ENCODE measurements at regions not wholly inside any gene's neighbourhood (a gene's known extent, or its start where the extent isn't known, plus 50 kb on each side); places are given as distances from the start of the nearest gene placed in this dataset.

DNA sequence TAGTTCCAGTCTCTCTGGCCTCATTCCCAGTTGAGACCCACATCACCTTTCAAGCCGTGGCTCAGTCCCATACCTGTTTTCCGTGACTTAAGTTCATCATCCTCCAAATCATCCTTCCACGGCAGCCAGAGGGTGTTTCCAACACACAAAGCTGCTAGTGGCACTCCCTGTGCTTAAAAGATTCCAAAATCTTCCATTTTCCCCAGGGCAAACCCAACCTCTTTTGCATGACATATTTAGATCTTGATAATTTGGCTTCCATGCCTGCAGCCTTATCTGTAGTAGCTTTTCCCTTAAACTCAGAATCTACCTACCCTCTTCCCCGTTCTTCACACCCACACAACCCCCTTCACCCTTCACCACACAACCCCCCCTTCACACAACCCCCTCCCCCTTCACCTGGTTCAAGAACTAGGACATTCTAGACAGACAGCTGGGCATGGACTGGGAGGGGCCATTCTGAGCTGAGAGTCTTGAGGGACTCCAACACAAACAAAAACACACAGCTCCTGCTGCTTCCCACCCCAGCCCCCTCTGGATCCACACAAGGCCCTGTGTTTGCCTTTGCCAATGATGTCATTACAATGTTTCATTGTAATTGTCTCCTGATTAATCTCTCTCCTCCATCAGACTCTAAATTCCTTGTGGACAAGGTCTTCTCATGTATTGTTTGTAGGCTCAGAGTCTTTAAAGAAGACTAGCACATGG is 268.2 kb downstream of the SH3GL2 start:
- ATAC-seq = no peak
- Mint-ChIP-seq H3K9me3 (ENCODE audit: low read depth) (peaks cover 7% of the 10 kb centered on the region), H3K27me3 (no peaks in the 10 kb centered on the region), H3K27ac (no peak overlapping the region), H3K4me3 (no peak overlapping the region), H3K4me1 (no peaks in the 10 kb centered on the region), H3K36me3 (no peaks in the 10 kb centered on the region)
- CTCF ChIA-PET = no interaction called here
- DNase-seq = no peak

DNA sequence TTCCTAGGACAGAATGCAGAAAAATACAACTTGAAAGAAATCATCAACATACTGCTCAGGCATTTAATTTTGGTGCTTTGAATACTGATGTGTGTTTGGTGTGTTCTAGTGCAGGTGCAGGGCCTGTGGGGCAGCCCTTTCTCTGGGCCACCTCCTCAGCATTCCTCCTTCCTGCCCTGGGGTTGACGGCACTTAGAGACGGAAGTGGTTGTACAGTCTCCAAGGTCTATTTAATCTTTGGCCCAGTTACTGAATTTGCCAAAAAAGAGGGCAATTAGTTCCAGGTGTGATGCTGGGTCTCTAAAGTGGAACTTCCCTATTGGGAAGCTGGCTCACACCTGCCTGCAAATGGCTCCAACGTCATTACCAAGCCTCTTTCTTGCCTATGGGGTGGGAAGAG is 269.0 kb downstream of the SH3GL2 start:
- Mint-ChIP-seq H3K27me3 (no peaks in the 10 kb centered on the region), H3K27ac (no peak overlapping the region), H3K9me3 (ENCODE audit: low read depth) (peaks cover 7% of the 10 kb centered on the region), H3K4me3 (no peak overlapping the region), H3K36me3 (no peaks in the 10 kb centered on the region), H3K4me1 (no peaks in the 10 kb centered on the region)
- no peak for DNase-seq
- ATAC-seq = no peak
- CTCF ChIA-PET = no interaction called here

DNA sequence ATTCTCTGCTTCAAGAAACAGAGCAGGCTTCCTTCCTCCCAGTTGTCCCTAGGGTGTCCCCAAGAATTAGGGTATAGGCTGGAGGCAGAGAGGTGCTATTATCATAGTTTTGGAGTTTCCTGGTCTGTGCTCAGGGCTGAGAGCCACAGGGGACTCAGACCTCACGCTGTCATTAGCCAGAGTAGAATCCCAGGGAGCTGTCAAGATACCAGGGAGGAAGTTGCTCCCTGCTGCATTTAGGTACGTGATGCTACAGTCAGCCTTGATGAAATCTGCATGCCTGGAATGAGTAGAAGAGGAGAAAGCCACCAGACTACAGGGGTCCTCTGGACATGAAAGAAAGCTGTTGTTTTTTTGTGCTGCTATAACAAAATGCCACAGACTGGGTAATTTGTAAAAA is 273.2 kb downstream of the SH3GL2 start:
- Mint-ChIP-seq H3K4me1 (no peaks in the 10 kb centered on the region), H3K4me3 (no peak overlapping the region), H3K27ac (no peak overlapping the region), H3K36me3 (no peaks in the 10 kb centered on the region), H3K9me3 (ENCODE audit: low read depth) (no peaks in the 10 kb centered on the region), H3K27me3 (no peaks in the 10 kb centered on the region)
- CTCF ChIA-PET = no interaction called here
- DNase-seq (no peak), ATAC-seq (no peak)

DNA sequence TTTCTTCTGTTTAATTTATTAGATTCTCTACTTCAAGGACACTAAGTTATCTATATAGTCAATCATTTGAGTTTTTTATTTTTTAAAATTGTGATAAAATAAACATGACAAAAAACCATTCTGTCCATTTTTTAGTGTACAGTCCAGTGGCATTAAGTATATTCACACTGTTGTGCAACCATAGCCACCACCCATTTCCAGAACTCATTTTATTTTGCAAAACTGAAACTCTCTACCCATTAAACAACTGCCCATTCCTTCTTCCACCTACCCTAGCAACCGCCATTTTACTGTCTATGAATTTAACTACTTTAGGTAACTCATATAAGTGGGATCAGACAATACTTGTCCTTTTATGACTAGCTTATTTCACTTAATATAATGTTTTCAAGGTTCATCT is 275.6 kb downstream of the SH3GL2 start:
- Mint-ChIP-seq H3K27me3 (no peaks in the 10 kb centered on the region), H3K4me3 (no peak overlapping the region), H3K27ac (no peak overlapping the region), H3K4me1 (no peaks in the 10 kb centered on the region), H3K9me3 (ENCODE audit: low read depth) (peaks cover 2% of the 10 kb centered on the region), H3K36me3 (no peaks in the 10 kb centered on the region)
- ATAC-seq (no peak), DNase-seq (no peak)
- CTCF ChIA-PET = no interaction called here

DNA sequence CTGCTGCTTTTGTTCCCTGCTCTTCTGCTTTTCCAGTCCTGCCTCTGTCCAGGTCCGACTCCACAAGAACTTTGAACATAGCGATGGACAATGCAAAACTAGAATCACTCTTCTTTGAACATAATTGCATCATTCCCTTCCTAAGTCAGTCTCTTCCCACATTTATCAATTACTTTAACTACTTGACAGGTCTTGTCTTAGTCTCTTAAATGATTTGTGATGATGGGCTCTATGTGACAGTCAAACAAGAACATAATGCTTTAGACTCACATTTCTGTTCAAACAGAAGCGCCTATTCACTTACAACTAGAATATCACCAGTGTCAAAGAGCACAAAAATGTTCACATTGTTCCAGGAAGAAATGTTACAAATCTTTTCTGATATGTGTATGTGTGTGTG is 278.1 kb downstream of the SH3GL2 start:
- DNase-seq (no peak), ATAC-seq (no peak)
- Mint-ChIP-seq H3K4me3 (no peak overlapping the region), H3K9me3 (ENCODE audit: low read depth) (peaks cover 2% of the 10 kb centered on the region), H3K27me3 (no peaks in the 10 kb centered on the region), H3K4me1 (no peaks in the 10 kb centered on the region), H3K36me3 (no peaks in the 10 kb centered on the region), H3K27ac (no peak overlapping the region)
- CTCF ChIA-PET = no interaction called here

DNA sequence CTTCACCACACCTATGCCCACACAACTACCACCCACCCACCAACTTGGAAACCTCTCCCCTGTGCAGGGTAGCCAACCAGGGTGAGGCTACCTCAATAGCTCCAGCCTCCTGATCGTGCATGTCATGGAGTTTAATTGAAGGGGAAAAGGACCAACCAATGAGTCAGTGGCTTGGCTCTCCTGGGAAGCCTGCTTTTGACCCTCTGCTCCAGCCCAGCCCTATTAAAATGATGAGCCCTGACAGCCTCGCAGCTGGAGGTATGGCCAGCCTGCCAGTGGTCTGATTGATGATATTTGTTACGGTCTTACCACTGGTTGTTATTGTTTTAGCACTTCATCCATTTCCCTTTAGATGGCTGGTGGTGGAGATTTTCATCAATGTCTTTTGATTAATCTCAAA is 280.4 kb downstream of the SH3GL2 start:
- H3K36me3 Mint-ChIP-seq = no peaks in the 10 kb centered on the region
- H3K4me1 Mint-ChIP-seq = no peaks in the 10 kb centered on the region
- no peak overlapping the region for H3K4me3 Mint-ChIP-seq
- H3K27me3 Mint-ChIP-seq = no peaks in the 10 kb centered on the region
- no peak for DNase-seq
- CTCF ChIA-PET = no interaction called here
- no peak overlapping the region for H3K27ac Mint-ChIP-seq
- H3K9me3 Mint-ChIP-seq (ENCODE audit: low read depth) = peaks cover 2% of the 10 kb centered on the region
- ATAC-seq = no peak

DNA sequence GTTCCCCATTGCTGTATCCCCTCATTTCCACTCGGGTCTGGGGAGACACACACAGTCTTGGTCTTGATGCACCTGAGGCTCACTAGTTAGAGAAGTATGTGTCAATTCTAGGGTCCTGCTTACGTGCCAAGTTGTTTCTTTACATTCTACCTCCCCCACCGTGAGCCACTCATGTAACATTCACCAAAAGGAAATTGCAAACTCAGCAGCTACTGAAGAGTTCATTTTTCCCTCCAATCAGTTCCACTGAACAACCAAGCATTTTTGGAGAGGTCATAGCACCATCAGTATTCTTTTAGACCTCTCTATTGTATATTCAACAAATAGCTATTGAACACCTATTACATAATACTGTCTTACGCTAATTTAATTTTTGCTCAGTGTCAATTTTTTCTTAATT is 281.1 kb downstream of the SH3GL2 start:
- H3K27me3 Mint-ChIP-seq = no peaks in the 10 kb centered on the region
- H3K27ac Mint-ChIP-seq = no peak overlapping the region
- CTCF ChIA-PET = no interaction called here
- H3K4me1 Mint-ChIP-seq = no peaks in the 10 kb centered on the region
- DNase-seq = no peak
- ATAC-seq = no peak
- no peak overlapping the region for H3K4me3 Mint-ChIP-seq
- peaks cover 2% of the 10 kb centered on the region for H3K9me3 Mint-ChIP-seq (ENCODE audit: low read depth)
- no peaks in the 10 kb centered on the region for H3K36me3 Mint-ChIP-seq

DNA sequence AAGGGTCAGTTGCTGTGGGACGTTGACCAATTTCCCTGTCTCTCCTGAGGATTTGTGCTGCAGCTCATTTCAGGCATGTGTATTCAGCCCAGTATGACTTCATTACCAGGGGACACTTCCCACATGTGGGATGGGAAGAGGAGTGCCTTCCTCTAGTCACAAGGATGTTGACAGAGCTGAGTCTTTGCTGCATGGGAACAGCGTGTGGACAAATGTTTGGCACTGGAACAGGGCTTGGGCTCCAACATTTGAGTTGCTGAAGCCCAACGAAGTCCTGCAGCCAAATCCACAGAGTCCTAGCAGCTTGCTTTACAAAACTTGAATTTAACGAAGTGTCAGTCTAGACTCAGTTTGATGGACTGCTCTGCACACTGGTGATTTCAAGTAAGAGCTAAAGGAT is 283.2 kb downstream of the SH3GL2 start:
- Mint-ChIP-seq H3K36me3 (no peaks in the 10 kb centered on the region), H3K27ac (no peak overlapping the region), H3K4me1 (no peaks in the 10 kb centered on the region), H3K4me3 (no peak overlapping the region), H3K27me3 (no peaks in the 10 kb centered on the region), H3K9me3 (ENCODE audit: low read depth) (peaks cover 2% of the 10 kb centered on the region)
- no peak for ATAC-seq
- CTCF ChIA-PET = no interaction called here
- DNase-seq = no peak

DNA sequence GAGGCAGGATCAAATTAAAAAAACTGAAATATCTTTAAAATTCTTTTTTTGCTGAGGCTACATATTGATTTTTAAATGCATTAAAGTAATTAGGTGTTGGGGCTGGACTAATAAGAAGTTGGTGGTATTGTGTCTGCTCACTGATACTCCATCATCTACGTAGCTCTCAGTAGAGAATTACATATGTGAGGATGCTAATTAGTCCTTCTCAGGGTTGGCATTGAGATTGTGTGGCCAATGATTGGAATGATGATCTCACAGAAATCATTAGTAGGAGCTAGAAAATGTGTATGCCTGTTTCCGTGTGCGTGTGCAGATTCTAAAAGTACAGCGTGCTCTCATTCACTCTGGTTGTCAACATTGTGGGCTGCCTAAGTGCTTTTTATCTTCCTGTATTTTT is 283.8 kb downstream of the SH3GL2 start:
- no peak overlapping the region for H3K4me3 Mint-ChIP-seq
- no peak overlapping the region for H3K27ac Mint-ChIP-seq
- CTCF ChIA-PET = no interaction called here
- H3K36me3 Mint-ChIP-seq = no peaks in the 10 kb centered on the region
- no peak for ATAC-seq
- H3K4me1 Mint-ChIP-seq = no peaks in the 10 kb centered on the region
- peaks cover 2% of the 10 kb centered on the region for H3K9me3 Mint-ChIP-seq (ENCODE audit: low read depth)
- no peak for DNase-seq
- no peaks in the 10 kb centered on the region for H3K27me3 Mint-ChIP-seq

DNA sequence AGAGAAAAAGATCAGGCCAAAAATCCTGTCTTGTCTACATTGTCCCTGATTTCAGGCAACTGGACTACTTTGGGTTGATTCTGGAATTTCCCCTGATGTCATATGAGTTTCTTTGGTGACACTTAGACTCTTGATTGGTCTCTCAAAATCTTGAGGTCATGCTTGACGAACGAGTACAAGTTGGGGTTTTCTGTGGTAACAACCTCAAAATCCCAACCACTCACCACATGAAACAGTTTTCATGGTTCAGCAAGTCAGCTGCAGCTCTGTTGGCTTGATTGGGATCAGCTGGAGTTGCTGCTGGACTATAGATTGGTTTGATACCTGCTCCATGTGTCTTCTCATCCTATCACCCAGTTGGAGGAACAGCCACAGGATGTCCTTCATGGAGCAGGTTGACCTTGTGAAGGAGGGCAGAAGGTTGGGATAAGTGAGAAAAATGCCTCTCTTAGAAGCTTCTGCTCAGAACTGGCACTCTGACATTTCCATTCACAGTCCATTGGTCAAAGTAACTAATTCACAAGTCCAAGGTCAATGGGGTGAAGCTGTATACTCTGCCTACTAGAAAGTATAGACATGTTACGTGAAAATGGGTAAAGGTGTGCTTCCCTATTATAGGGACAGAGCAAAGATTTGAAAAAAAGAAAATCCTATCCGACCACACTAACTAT is 284.5 kb downstream of the SH3GL2 start:
- DNase-seq = no peak
- Mint-ChIP-seq H3K4me3 (no peak overlapping the region), H3K4me1 (no peaks in the 10 kb centered on the region), H3K27me3 (no peaks in the 10 kb centered on the region), H3K36me3 (no peaks in the 10 kb centered on the region), H3K27ac (no peak overlapping the region), H3K9me3 (ENCODE audit: low read depth) (no peaks in the 10 kb centered on the region)
- CTCF ChIA-PET = no interaction called here
- no peak for ATAC-seq

DNA sequence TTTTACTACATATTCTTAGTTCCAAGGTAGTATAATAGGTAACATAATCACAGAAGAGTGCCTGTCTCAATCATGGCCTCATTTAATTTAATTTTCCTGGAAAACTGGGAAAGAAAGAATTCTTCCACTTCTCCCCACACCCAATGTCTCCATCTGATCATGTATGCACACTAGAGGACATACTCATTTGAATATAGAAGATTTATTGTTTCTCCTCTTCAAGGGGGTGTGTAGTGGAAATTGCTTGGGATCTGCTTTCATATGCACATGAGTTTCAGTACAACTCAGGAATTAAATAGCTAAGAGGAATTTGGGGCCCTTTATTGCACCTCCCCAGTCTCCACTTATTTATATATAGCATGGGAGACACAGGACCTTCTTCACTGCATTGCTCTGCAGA is 285.1 kb downstream of the SH3GL2 start:
- no peaks in the 10 kb centered on the region for H3K9me3 Mint-ChIP-seq (ENCODE audit: low read depth)
- H3K27ac Mint-ChIP-seq = no peak overlapping the region
- no peaks in the 10 kb centered on the region for H3K4me1 Mint-ChIP-seq
- H3K36me3 Mint-ChIP-seq = no peaks in the 10 kb centered on the region
- DNase-seq (no peak), ATAC-seq (no peak)
- CTCF ChIA-PET = no interaction called here
- H3K27me3 Mint-ChIP-seq = no peaks in the 10 kb centered on the region
- H3K4me3 Mint-ChIP-seq = no peak overlapping the region

DNA sequence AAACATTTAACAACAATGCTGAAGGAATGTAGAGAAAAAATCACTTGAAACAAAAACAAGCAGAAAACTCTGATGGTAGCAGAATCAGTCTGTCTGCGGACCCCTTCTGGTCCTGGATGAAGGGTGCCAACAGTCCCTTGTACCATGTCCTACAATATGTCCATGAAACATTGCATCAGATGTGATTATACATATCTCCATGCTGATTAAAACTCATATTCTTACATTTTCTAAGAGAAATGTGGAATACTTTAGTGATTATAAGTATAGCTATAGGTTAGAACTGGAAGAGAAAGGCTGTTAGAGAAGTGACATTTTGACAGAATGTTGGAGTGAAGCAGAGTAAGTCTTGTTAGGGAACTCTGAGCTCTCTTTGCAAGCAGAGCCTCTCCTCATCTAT is 286.1 kb downstream of the SH3GL2 start:
- Mint-ChIP-seq H3K27ac (no peak overlapping the region), H3K36me3 (no peaks in the 10 kb centered on the region), H3K4me3 (no peak overlapping the region), H3K9me3 (ENCODE audit: low read depth) (no peaks in the 10 kb centered on the region), H3K4me1 (no peaks in the 10 kb centered on the region), H3K27me3 (no peaks in the 10 kb centered on the region)
- CTCF ChIA-PET = no interaction called here
- no peak for ATAC-seq
- no peak for DNase-seq

DNA sequence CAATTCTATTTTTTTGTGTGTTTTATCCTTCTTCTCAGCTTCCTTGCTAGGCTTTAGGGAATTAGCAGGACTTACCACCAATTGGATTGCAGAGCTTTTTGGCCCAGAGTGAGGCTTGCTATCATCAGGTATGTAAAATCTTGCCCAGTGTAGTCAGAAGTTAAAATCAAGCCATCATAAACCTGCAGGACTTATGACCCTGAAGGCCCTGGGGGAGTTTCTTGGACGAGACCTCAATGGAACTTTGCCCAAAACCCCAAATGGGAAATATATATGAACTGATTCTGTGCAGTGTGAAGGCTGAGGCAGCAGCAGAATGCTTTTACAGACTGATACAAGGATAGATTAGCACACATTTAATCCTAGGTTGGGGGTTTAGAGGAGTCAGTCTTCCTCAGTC is 287.0 kb downstream of the SH3GL2 start:
- H3K9me3 Mint-ChIP-seq (ENCODE audit: low read depth) = no peaks in the 10 kb centered on the region
- no peak for ATAC-seq
- no peak for DNase-seq
- no peak overlapping the region for H3K27ac Mint-ChIP-seq
- H3K27me3 Mint-ChIP-seq = no peaks in the 10 kb centered on the region
- no peaks in the 10 kb centered on the region for H3K4me1 Mint-ChIP-seq
- H3K36me3 Mint-ChIP-seq = no peaks in the 10 kb centered on the region
- CTCF ChIA-PET = interaction anchor here (0.6 kb wide), 1 partner anchor 1324 kb away, joined by 3 read pairs; no protein-coding TSS in a partner anchor
- no peak overlapping the region for H3K4me3 Mint-ChIP-seq

DNA sequence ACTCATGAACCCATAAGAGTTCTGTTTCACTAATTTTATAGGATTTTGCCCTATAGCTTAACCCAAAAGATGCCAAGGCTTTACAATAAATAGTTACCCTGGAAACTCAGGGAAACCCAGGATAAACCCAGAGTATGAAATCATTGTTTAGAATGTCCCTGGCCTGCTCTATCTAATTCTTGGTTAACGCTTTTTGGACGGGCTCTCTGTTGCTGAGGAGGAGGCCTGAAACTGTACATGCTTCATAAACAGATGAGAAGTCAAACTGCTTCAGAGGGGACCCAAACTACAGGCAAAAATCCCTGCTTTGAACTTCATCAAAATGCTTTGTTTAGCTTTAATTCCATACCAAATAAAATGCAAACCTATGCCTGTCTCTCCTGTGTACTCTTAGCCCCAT is 291.9 kb downstream of the SH3GL2 start:
- H3K4me3 Mint-ChIP-seq = no peak overlapping the region
- CTCF ChIA-PET = no interaction called here
- no peaks in the 10 kb centered on the region for H3K4me1 Mint-ChIP-seq
- peaks cover 5% of the 10 kb centered on the region for H3K9me3 Mint-ChIP-seq (ENCODE audit: low read depth)
- no peak overlapping the region for H3K27ac Mint-ChIP-seq
- no peak for ATAC-seq
- H3K36me3 Mint-ChIP-seq = no peaks in the 10 kb centered on the region
- no peaks in the 10 kb centered on the region for H3K27me3 Mint-ChIP-seq
- no peak for DNase-seq
